Trophoblast cell (in vitro differentiated cells and primary cell): ENCODE measurements at regions not wholly inside any gene's neighbourhood (a gene's known extent, or its start where the extent isn't known, plus 50 kb on each side); places are given as distances from the start of the nearest gene placed in this dataset.

Experiments
- DNase-seq, 2 donors: peaks; one replicate each; pipeline ENCODE4 v3.0.0-alpha.2; 2016
- H2AFZ ChIP-seq: 2 replicates; pipeline ENCODE4 v1.6.1; 2013; ENCODE audit warnings: low read length, moderate library complexity, mild to moderate bottlenecking; ENCODE audit not compliant: insufficient read depth, poor library complexity
- H2AK5ac ChIP-seq: 2 replicates; pipeline ENCODE4 v1.6.1; 2013; ENCODE audit warnings: mild to moderate bottlenecking, low read length
- H2BK120ac ChIP-seq: 2 replicates; pipeline ENCODE4 v1.6.1; 2013; ENCODE audit warnings: low read length, mild to moderate bottlenecking, moderate library complexity; ENCODE audit not compliant: insufficient read depth, poor library complexity
- H2BK12ac ChIP-seq: 2 replicates; pipeline ENCODE4 v1.6.1; 2013; ENCODE audit warnings: mild to moderate bottlenecking, low read length, moderate library complexity
- H2BK5ac ChIP-seq: 2 replicates; pipeline ENCODE4 v1.6.1; 2013; ENCODE audit warnings: low read length, low read depth, moderate library complexity, mild to moderate bottlenecking; ENCODE audit not compliant: poor library complexity
- H3K14ac ChIP-seq: 2 replicates; pipeline ENCODE4 v1.6.1; 2013; ENCODE audit warnings: mild to moderate bottlenecking, low read length
- H3K18ac ChIP-seq: 2 replicates; pipeline ENCODE4 v1.6.1; 2013; ENCODE audit warnings: mild to moderate bottlenecking, low read length
- H3K23ac ChIP-seq: 2 replicates; pipeline ENCODE4 v1.6.1; 2013; ENCODE audit warnings: low read length
- H3K27ac ChIP-seq: 2 replicates; pipeline ENCODE4 v1.5.1; 2013; ENCODE audit warnings: low read depth, mild to moderate bottlenecking, inconsistent platforms, low read length, moderate library complexity
- H3K27me3 ChIP-seq: 2 replicates; pipeline ENCODE4 v1.6.1; 2013; ENCODE audit warnings: inconsistent platforms, mild to moderate bottlenecking, low read length, moderate library complexity; ENCODE audit not compliant: insufficient read depth
- H3K36me3 ChIP-seq, 2 experiments: 1 replicate in 1 of 2; 2 replicates in 1 of 2; pipeline ENCODE4 v1.6.1; 2013; ENCODE audit warnings: low read length in 2 of 2, mild to moderate bottlenecking in 2 of 2, moderate library complexity in 1 of 2; ENCODE audit not compliant: insufficient read depth in 2 of 2, control insufficient read depth in 1 of 2
- H3K4ac ChIP-seq: 2 replicates; pipeline ENCODE4 v1.6.1; 2013; ENCODE audit warnings: low read depth, mild to moderate bottlenecking, low read length, moderate library complexity
- H3K4me1 ChIP-seq, 2 experiments: 1 replicate in 1 of 2; 2 replicates in 1 of 2; pipeline ENCODE4 v1.6.1; 2013; ENCODE audit warnings: low read length in 2 of 2, mild to moderate bottlenecking in 2 of 2, moderate library complexity in 1 of 2; ENCODE audit not compliant: insufficient read depth in 2 of 2, control insufficient read depth in 1 of 2
- H3K4me2 ChIP-seq: 2 replicates; pipeline ENCODE4 v1.6.1; 2013; ENCODE audit warnings: inconsistent platforms, mild to moderate bottlenecking, low read length, moderate library complexity
- H3K4me3 ChIP-seq: 2 replicates; pipeline ENCODE4 v1.5.1; 2013; ENCODE audit warnings: mild to moderate bottlenecking, low read depth, low read length, inconsistent platforms
- H3K79me1 ChIP-seq: one replicate; pipeline ENCODE4 v1.6.1; 2013; ENCODE audit warnings: low read length
- H3K79me2 ChIP-seq: 2 replicates; pipeline ENCODE4 v1.6.1; 2013; ENCODE audit warnings: low read length, mild to moderate bottlenecking; ENCODE audit not compliant: control insufficient read depth, insufficient read depth, poor library complexity
- H3K9ac ChIP-seq: 2 replicates; pipeline ENCODE4 v1.6.1; 2013; ENCODE audit warnings: mild to moderate bottlenecking, low read length
- H3K9me3 ChIP-seq: 2 replicates; pipeline ENCODE4 v1.6.1; 2013; ENCODE audit warnings: low read depth, mild to moderate bottlenecking, control low read depth, inconsistent platforms, low read length; ENCODE audit not compliant: insufficient read depth
- H4K12ac ChIP-seq: 2 replicates; pipeline ENCODE4 v1.6.1; 2013; ENCODE audit warnings: low read depth, mild to moderate bottlenecking, low read length, moderate library complexity
- H4K8ac ChIP-seq: 2 replicates; pipeline ENCODE4 v1.6.1; 2013; ENCODE audit warnings: low read depth, mild to moderate bottlenecking, low read length, moderate library complexity
- H4K91ac ChIP-seq: one replicate; pipeline ENCODE4 v1.6.1; 2013; ENCODE audit warnings: low read depth, mild to moderate bottlenecking, low read length, moderate library complexity
- WGBS: extraction: QIAGEN DNeasy Blood & Tissue Kit; methylation state at CpG from one replicate; pipeline ENCODE4 v1.1.7; 2013; ENCODE audit warnings: missing lambda C conversion rate; ENCODE audit not compliant: insufficient read length, insufficient coverage; ENCODE audit errors: extremely low coverage; 5-methylcytosine and 5-hydroxymethylcytosine counted together

DNA sequence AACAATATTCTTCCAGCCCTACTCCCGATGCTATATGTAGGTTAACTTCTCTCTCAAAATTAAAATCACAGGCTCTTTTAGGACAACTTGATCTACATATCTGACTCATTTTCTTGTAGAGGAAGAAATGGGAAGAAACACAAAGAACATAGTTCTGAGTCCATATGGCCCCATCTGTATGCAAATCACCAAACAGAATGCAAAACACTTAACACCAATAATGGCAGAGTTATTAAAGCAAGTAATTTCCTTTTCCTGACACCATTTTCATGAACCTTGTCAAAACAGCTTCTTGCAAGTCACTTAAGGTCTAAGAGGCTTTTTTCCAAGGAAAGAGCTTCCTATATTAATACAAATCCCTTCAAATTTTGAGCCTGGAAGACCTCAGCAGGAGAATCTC is 300.4 kb upstream of the CLEC14A start:
- Histone ChIP-seq H4K12ac (no peak overlapping the region), H3K4me2 (no peak overlapping the region), H2AFZ (no peak overlapping the region), H3K9me3 (peaks cover 6% of the 10 kb centered on the region), H4K91ac (no peak overlapping the region), H3K23ac (no peak overlapping the region), H3K36me3 (no peaks in the 10 kb centered on the region), H3K4me1 (no peaks in the 10 kb centered on the region), H3K79me2 (no peaks in the 10 kb centered on the region), H3K14ac (no peak overlapping the region), H2BK12ac (no peak overlapping the region), H2BK120ac (no peak overlapping the region), H3K27ac (no peak overlapping the region), H3K4ac (no peak overlapping the region), H4K8ac (no peak overlapping the region), H2BK5ac (no peak overlapping the region), H2AK5ac (no peak overlapping the region), H3K27me3 (no peaks in the 10 kb centered on the region), H3K18ac (no peak overlapping the region), H3K9ac (no peak overlapping the region), H3K79me1 (no peaks in the 10 kb centered on the region), H3K4me3 (no peak overlapping the region)
- WGBS: no CpG with 5 or more reads among the region's 1 CpG
- DNase-seq: no peak

GRCh38 chr14:38554026-38554425 is 298.1 kb upstream of the CLEC14A start:
- Histone ChIP-seq H3K14ac (no peak overlapping the region), H3K27me3 (no peaks in the 10 kb centered on the region), H3K79me1 (no peaks in the 10 kb centered on the region), H3K9me3 (no peaks in the 10 kb centered on the region), H2BK12ac (no peak overlapping the region), H3K23ac (no peak overlapping the region), H3K27ac (no peak overlapping the region), H3K4ac (no peak overlapping the region), H3K9ac (no peak overlapping the region), H2AFZ (no peak overlapping the region), H4K8ac (no peak overlapping the region), H3K18ac (no peak overlapping the region), H3K79me2 (no peaks in the 10 kb centered on the region), H2BK120ac (no peak overlapping the region), H3K4me3 (no peak overlapping the region), H4K91ac (no peak overlapping the region), H4K12ac (no peak overlapping the region), H3K36me3 (no peaks in the 10 kb centered on the region), H3K4me1 (no peaks in the 10 kb centered on the region), H3K4me2 (no peak overlapping the region), H2BK5ac (no peak overlapping the region), H2AK5ac (no peak overlapping the region)
- 100% methylated on average over 1 of the region's 4 CpGs for WGBS
- DNase-seq: no peak

DNA sequence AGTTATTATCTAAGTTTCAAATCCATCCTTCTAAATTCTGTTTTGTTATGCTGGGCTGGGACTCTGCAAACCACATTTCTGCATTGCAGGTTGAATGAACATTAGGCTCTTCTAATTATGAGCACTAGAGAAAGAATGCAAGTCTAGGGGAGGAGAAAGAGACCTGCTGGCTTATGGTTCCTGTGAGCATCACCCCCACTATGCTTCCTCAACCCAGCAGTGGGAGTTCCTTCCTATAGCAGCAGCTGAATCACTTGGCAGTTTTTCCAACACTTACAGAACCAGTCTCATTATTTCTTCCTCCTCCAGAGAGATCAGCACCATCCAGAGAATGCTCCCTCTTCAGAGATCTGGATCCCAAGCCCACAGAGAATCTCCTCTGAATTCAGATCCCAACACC is 297.7 kb upstream of the CLEC14A start:
- no peak overlapping the region for H2BK12ac ChIP-seq
- no peaks in the 10 kb centered on the region for H3K9me3 ChIP-seq
- no peak overlapping the region for H3K23ac ChIP-seq
- H4K91ac ChIP-seq: no peak overlapping the region
- no peaks in the 10 kb centered on the region for H3K79me2 ChIP-seq
- no peak overlapping the region for H3K4me3 ChIP-seq
- no peak overlapping the region for H4K12ac ChIP-seq
- H3K18ac ChIP-seq: no peak overlapping the region
- DNase-seq: no peak
- H2AK5ac ChIP-seq: no peak overlapping the region
- H3K27me3 ChIP-seq: no peaks in the 10 kb centered on the region
- H3K4ac ChIP-seq: no peak overlapping the region
- H3K36me3 ChIP-seq: no peaks in the 10 kb centered on the region
- H3K14ac ChIP-seq: no peak overlapping the region
- no peak overlapping the region for H2BK5ac ChIP-seq
- H3K4me1 ChIP-seq: no peaks in the 10 kb centered on the region
- H4K8ac ChIP-seq: no peak overlapping the region
- no peaks in the 10 kb centered on the region for H3K79me1 ChIP-seq
- no peak overlapping the region for H2BK120ac ChIP-seq
- no peak overlapping the region for H2AFZ ChIP-seq
- H3K4me2 ChIP-seq: no peak overlapping the region
- no peak overlapping the region for H3K27ac ChIP-seq
- H3K9ac ChIP-seq: no peak overlapping the region

DNA sequence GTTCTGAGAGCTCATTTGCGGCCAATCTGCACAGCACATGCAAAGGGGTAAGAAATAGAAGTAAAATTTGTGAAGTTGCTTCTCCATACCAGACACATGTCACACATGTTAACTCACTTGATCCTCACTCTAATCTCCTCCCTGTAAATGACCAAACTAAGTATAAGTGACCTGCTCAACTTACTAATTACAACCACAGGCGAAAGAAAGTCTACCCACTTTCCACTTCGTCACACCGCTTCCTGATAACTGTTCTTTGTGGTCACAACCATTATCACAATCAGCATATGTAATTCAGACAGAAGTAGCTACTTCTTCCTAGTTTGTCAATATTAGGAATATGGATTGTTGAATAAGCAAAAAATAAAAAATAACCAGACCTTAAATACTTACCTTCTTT is 293.7 kb upstream of the CLEC14A start:
- H3K18ac ChIP-seq: no peak overlapping the region
- DNase-seq: no peak
- H4K91ac ChIP-seq: no peak overlapping the region
- H3K14ac ChIP-seq: no peak overlapping the region
- no peaks in the 10 kb centered on the region for H3K36me3 ChIP-seq
- H3K9ac ChIP-seq: no peak overlapping the region
- H3K4ac ChIP-seq: no peak overlapping the region
- no peak overlapping the region for H4K8ac ChIP-seq
- H3K9me3 ChIP-seq: no peaks in the 10 kb centered on the region
- H3K4me1 ChIP-seq: no peaks in the 10 kb centered on the region
- no peaks in the 10 kb centered on the region for H3K79me1 ChIP-seq
- no CpG with 5 or more reads among the region's 4 CpGs for WGBS
- H2BK5ac ChIP-seq: no peak overlapping the region
- no peak overlapping the region for H3K23ac ChIP-seq
- H2AFZ ChIP-seq: no peak overlapping the region
- H3K4me2 ChIP-seq: no peak overlapping the region
- no peak overlapping the region for H2BK12ac ChIP-seq
- H3K4me3 ChIP-seq: no peak overlapping the region
- no peak overlapping the region for H2AK5ac ChIP-seq
- no peaks in the 10 kb centered on the region for H3K79me2 ChIP-seq
- no peak overlapping the region for H2BK120ac ChIP-seq
- H4K12ac ChIP-seq: no peak overlapping the region
- no peaks in the 10 kb centered on the region for H3K27me3 ChIP-seq
- H3K27ac ChIP-seq: no peak overlapping the region
